GM23338 (cell line): ENCODE measurements at regions not wholly inside any gene's neighbourhood (a gene's known extent, or its start where the extent isn't known, plus 50 kb on each side); places are given as distances from the start of the nearest gene placed in this dataset.

Experiments
- POLR2AphosphoS5 ChIP-seq: IDR thresholded peaks from 2 replicates; pipeline ENCODE4 v1.6.1; 2016; ENCODE audit warnings: antibody characterized with exemption, low read depth
- TF ChIP-seq, protein P1 (sequence below), 2 experiments: fragments of 200-600 bp in 1 of 2; sonication (generic) in 1 of 2; conservative IDR thresholded peaks; 2 replicates each; pipeline versions ENCODE4 v1.5.1 to v1.6.1; 2016 to 2017; ENCODE audit warnings: antibody characterized with exemption in 2 of 2, low read depth in 2 of 2, mild to moderate bottlenecking in 2 of 2, moderate library complexity in 1 of 2

DNA sequence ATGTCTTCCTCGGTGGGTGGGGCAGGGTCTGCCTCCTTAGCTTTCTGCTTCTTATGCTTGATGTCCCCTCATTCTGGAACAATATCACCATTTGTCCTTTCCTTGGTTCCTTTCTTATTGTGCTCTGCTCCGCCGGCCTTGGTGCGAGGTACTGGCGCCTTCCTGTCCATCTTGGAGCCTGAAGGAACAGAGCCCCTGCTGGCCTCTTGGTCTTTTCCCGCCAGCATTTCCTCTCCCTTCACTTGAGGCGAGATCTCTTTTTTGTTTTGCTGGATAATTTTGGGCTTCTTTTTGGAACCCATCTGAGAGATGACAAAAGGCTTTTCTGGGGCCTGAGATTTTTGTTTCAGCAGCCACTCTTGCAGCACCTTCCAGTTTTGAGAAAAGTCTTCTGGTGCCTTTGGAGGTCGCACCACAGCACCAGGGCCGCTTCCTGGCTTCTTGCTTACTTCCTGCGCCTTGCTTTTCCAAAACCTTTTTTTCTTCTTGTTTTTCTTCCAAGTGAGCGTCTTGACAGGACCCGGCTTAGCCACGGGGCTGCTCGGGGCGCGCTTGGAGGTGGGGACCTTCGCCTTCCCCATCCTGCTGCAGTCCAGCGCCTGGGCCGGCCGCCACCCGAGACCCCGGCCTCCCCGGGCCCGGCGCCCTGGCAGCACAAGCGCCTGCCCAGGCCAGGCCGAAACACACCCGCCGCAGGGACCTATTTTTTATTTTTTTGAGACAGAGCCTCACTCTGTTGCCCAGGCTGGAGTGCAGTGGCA, 127.1 kb downstream of the KLF13 start:
- TF ChIP-seq, protein P1, sequence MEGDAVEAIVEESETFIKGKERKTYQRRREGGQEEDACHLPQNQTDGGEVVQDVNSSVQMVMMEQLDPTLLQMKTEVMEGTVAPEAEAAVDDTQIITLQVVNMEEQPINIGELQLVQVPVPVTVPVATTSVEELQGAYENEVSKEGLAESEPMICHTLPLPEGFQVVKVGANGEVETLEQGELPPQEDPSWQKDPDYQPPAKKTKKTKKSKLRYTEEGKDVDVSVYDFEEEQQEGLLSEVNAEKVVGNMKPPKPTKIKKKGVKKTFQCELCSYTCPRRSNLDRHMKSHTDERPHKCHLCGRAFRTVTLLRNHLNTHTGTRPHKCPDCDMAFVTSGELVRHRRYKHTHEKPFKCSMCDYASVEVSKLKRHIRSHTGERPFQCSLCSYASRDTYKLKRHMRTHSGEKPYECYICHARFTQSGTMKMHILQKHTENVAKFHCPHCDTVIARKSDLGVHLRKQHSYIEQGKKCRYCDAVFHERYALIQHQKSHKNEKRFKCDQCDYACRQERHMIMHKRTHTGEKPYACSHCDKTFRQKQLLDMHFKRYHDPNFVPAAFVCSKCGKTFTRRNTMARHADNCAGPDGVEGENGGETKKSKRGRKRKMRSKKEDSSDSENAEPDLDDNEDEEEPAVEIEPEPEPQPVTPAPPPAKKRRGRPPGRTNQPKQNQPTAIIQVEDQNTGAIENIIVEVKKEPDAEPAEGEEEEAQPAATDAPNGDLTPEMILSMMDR (conservative IDR thresholded peaks at IDR 0.05; ENCODE audit: low read depth in 2 of 2) = no peak
- no peak for TF ChIP-seq POLR2AphosphoS5
